Fibroblast of lung (primary cell): ENCODE measurements at regions not wholly inside any gene's neighbourhood (a gene's known extent, or its start where the extent isn't known, plus 50 kb on each side); places are given as distances from the start of the nearest gene placed in this dataset.

Source experiments
- DNase-seq, 2 donors: peaks; one replicate each; pipeline versions ENCODE4 v3.0.0 to v3.0.0-alpha.2; 2010; ENCODE audit warnings: low read depth in 2 of 2
- H2AFZ ChIP-seq: 2 replicates; pipeline ENCODE4 v1.5.1; 2012; ENCODE audit warnings: low read length, control low read depth, inconsistent platforms
- H3K27ac ChIP-seq: 2 replicates; pipeline ENCODE4 v1.5.1; 2011; ENCODE audit warnings: low read length, control low read depth; ENCODE audit not compliant: insufficient read depth
- H3K27me3 ChIP-seq: 2 replicates; pipeline ENCODE4 v1.5.1; 2011; ENCODE audit warnings: mild to moderate bottlenecking, low read length; ENCODE audit not compliant: control insufficient read depth, insufficient read depth
- H3K36me3 ChIP-seq: 2 replicates; pipeline ENCODE4 v1.5.1; 2011; ENCODE audit warnings: low read length; ENCODE audit not compliant: control insufficient read depth, insufficient read depth
- H3K4me1 ChIP-seq: 2 replicates; pipeline ENCODE4 v1.5.1; 2011; ENCODE audit warnings: low read length; ENCODE audit not compliant: control insufficient read depth, insufficient read depth; ENCODE audit errors: extremely low read depth
- H3K4me2 ChIP-seq: 2 replicates; pipeline ENCODE4 v1.5.1; 2011; ENCODE audit warnings: low read length, control low read depth; ENCODE audit not compliant: insufficient read depth; ENCODE audit errors: extremely low read depth
- H3K4me3 ChIP-seq, 4 experiments: fragments of 200-600 bp in 1 of 4; sonication (generic) in 1 of 4; replicated peaks in 1 of 4; 2 replicates each; pipeline ENCODE4 v1.5.1; 2011 to 2016; ENCODE audit warnings: low read length in 4 of 4, low read depth in 3 of 4, mild to moderate bottlenecking in 3 of 4, control low read depth in 2 of 4, inconsistent platforms in 1 of 4, mixed read lengths in 1 of 4; ENCODE audit not compliant: insufficient read depth in 1 of 4; ENCODE audit errors: control extremely low read depth in 1 of 4
- H3K79me2 ChIP-seq: 2 replicates; pipeline ENCODE4 v1.5.1; 2012; ENCODE audit warnings: mild to moderate bottlenecking, low read length, inconsistent platforms; ENCODE audit not compliant: control insufficient read depth, insufficient read depth
- H3K9ac ChIP-seq: 2 replicates; pipeline ENCODE4 v1.5.1; 2011; ENCODE audit warnings: mild to moderate bottlenecking, low read length, control low read depth; ENCODE audit not compliant: insufficient read depth
- H3K9me3 ChIP-seq: 2 replicates; pipeline ENCODE4 v1.5.1; 2012; ENCODE audit warnings: low read depth, low read length; ENCODE audit not compliant: control insufficient read depth, insufficient read depth
- H4K20me1 ChIP-seq: 2 replicates; pipeline ENCODE4 v1.5.1; 2011; ENCODE audit warnings: low read length; ENCODE audit not compliant: control insufficient read depth, insufficient read depth; ENCODE audit errors: extremely low read depth
- EZH2 ChIP-seq: IDR thresholded peaks from 2 replicates; pipeline ENCODE4 v1.5.1; 2012; ENCODE audit warnings: low read length, control low read depth, mild to moderate bottlenecking; ENCODE audit errors: missing control alignments
- TF ChIP-seq, protein P1 (sequence below), 2 donors: IDR thresholded peaks in 1 of 2; conservative IDR thresholded peaks in 1 of 2; 1 replicate in 1 of 2; 2 replicates in 1 of 2; pipeline ENCODE4 v1.5.1; 2011 to 2012; ENCODE audit warnings: low read length in 2 of 2, control low read depth in 1 of 2, inconsistent platforms in 1 of 2, low read depth in 1 of 2, mild to moderate bottlenecking in 1 of 2

DNA sequence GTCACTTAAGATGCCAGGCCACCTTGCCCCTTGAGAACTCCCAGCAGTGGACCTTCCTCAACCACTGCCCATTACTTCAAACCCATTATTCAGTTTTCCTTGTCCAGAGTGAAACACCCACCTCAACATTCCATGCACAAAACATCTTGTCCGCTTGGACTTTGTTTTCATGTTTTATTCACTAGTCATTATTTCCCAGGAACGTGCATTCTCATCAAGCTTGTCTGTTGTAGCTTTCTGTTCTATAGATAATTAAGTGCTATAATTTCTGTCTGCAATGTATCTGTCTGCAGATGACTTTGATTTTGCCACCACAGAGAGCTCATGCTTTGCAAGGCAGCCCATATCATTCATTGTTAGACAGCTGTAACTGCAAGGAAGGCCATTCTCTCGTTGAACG is 117.4 kb downstream of the RAB18 start:
- peak in 1 of 2 donors; percentile 60 for DNase-seq
- Histone ChIP-seq H3K4me1 (peaks cover 2% of the 10 kb centered on the region), H3K4me3 (no peak overlapping the region), H3K27ac (no peak overlapping the region), H3K9me3 (no peaks in the 10 kb centered on the region), H3K9ac (no peak overlapping the region), H4K20me1 (no peaks in the 10 kb centered on the region), H3K36me3 (no peaks in the 10 kb centered on the region), H3K27me3 (no peaks in the 10 kb centered on the region), H3K79me2 (no peaks in the 10 kb centered on the region), H3K4me2 (peak overlapping the region; percentile 9), H2AFZ (no peak overlapping the region)
- no peak for TF ChIP-seq EZH2
- TF ChIP-seq, protein P1, sequence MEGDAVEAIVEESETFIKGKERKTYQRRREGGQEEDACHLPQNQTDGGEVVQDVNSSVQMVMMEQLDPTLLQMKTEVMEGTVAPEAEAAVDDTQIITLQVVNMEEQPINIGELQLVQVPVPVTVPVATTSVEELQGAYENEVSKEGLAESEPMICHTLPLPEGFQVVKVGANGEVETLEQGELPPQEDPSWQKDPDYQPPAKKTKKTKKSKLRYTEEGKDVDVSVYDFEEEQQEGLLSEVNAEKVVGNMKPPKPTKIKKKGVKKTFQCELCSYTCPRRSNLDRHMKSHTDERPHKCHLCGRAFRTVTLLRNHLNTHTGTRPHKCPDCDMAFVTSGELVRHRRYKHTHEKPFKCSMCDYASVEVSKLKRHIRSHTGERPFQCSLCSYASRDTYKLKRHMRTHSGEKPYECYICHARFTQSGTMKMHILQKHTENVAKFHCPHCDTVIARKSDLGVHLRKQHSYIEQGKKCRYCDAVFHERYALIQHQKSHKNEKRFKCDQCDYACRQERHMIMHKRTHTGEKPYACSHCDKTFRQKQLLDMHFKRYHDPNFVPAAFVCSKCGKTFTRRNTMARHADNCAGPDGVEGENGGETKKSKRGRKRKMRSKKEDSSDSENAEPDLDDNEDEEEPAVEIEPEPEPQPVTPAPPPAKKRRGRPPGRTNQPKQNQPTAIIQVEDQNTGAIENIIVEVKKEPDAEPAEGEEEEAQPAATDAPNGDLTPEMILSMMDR (conservative IDR thresholded peaks at IDR 0.05 in 1 of 2, IDR thresholded peaks at IDR 0.05 in 1 of 2; ENCODE audit: low read depth in 1 of 2, low read length in 2 of 2) = no peak

DNA sequence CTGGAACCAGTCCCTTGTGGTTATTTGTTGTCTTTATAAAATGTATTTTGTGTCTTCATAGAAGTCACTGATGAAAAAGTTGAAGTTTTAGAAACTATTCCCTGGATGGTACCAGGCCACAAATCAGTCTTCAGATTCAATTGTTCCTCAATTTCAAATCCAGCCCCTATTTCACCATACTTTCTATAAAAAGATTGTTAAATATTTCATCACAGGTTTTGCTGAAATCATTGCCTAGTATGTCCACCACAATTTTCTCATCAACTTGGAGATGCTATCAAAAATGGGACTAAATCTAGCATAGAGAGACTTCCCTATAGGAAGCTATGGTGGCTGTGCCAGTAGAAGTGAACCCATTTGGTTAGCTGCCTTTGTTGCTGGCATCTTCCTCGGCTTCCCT is 118.5 kb downstream of the RAB18 start:
- peaks cover 2% of the 10 kb centered on the region for H3K4me1 ChIP-seq
- no peaks in the 10 kb centered on the region for H3K36me3 ChIP-seq
- no peaks in the 10 kb centered on the region for H3K27me3 ChIP-seq
- no peaks in the 10 kb centered on the region for H4K20me1 ChIP-seq
- DNase-seq = no peak
- no peak overlapping the region for H3K4me3 ChIP-seq
- no peaks in the 10 kb centered on the region for H3K9me3 ChIP-seq
- no peak overlapping the region for H3K4me2 ChIP-seq
- no peaks in the 10 kb centered on the region for H3K79me2 ChIP-seq
- no peak overlapping the region for H3K27ac ChIP-seq
- no peak for TF ChIP-seq EZH2
- TF ChIP-seq, protein P1 (conservative IDR thresholded peaks at IDR 0.05 in 1 of 2, IDR thresholded peaks at IDR 0.05 in 1 of 2; ENCODE audit: low read depth in 1 of 2, low read length in 2 of 2) = no peak
- no peak overlapping the region for H2AFZ ChIP-seq
- H3K9ac ChIP-seq = no peak overlapping the region
